SW 1271 (cell line): ENCODE measurements at regions not wholly inside any gene's neighbourhood (a gene's known extent, or its start where the extent isn't known, plus 50 kb on each side); places are given as distances from the start of the nearest gene placed in this dataset.
A peak's percentile ranks its signal among the peaks of the same experiment; 100 is the strongest.
"Not testable (repeated sequence)": the region's sequence is repeated elsewhere in the genome, so short reads cannot be mapped to it uniquely, and the experiment has no call there.

Experiments
- DNase-seq, 2 experiments: peaks; one replicate each; lab custom pipeline; 2025; lab: John Stamatoyannopoulos, UW

DNA sequence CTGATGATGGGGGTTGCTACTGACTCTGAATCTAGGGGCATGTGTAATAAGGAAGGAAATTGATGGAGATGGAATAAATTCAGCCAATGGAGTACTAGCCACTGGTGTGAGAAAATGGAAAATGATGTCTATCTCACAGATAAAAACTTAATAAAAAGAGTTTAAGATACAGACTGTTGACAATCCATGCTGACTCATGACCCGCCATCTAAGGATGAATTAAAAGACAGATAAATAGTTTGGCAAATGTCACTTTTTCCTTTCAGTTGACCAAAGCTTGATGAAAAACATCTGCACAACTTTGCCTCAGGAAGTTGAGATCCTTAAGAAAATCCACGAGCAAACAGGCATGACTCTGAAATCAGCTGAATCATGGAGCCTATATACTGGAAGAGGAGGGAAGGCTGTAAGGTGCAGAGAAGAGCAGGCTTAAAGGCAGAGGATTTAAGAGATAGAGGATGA is 82.6 kb upstream of the BMP5 start:
- DNase-seq: no peak

DNA sequence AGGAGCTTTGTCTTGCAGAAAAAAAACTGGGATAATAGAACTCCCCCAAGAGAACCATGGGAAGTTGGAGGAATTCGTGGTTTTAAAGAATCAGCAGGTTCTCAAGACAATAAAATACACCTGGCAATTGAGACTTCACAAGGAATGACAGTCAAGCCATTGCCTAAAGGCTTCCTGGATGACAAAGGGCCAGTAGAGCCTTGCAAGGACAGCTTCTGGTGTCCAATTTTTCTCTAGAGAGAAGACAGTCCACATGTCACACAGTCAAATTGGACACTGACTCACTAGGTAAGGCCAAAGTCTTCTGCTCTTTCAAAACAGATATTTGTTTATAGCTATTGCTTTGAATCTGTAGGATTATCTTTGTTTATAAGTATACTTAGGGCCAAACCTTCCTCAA is 80.3 kb upstream of the BMP5 start:
- no peak for DNase-seq

DNA sequence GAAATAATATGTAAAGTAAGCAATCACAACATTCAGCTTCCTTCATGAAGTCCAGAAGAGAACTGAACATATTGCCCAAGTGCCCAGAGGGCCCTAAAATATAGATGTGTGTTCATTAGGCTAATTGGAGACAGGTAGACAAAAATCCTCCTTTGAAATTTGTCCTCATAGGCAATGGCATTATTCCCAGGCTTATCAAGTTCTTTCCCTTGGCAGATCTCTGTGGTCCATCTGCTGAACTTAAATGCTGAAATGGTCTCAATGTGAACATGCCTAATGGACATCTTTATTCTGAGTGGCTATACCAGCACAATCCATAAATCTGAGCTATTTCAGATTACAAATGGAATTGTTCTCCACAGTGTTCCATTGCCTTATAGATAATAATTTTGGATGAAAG is 79.0 kb upstream of the BMP5 start:
- no peak for DNase-seq

- DNase-seq: peak in 1 of 2 experiments; percentile 25
Observed at GRCh38 chr6:55953335-55953734, 77.9 kb upstream of the BMP5 start.

- no peak for DNase-seq
Observed at GRCh38 chr6:55950071-55950814, 74.9 kb upstream of the BMP5 start.

- DNase-seq: no peak
Observed at GRCh38 chr6:55943329-55943728, 67.9 kb upstream of the BMP5 start.

DNA sequence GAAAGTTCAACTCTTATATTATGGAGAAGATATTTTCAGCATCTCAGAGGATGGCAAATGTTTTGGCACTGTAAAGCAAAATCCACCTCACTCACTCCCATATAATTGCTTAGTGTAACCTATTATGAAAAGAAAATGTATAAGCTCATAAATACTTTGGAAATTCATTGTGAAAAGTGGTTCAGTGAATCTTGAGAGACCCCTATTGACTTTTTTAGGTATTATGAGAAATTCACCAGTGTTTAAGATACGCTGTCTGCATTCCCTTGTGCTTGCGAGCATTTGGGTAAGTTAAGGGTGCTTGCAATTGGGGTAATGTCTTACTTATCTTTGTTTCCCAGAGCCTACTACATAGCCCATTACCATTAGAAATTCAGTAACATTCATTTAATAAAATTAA is 66.3 kb upstream of the BMP5 start:
- DNase-seq: peak in 1 of 2 experiments; percentile 4

DNA sequence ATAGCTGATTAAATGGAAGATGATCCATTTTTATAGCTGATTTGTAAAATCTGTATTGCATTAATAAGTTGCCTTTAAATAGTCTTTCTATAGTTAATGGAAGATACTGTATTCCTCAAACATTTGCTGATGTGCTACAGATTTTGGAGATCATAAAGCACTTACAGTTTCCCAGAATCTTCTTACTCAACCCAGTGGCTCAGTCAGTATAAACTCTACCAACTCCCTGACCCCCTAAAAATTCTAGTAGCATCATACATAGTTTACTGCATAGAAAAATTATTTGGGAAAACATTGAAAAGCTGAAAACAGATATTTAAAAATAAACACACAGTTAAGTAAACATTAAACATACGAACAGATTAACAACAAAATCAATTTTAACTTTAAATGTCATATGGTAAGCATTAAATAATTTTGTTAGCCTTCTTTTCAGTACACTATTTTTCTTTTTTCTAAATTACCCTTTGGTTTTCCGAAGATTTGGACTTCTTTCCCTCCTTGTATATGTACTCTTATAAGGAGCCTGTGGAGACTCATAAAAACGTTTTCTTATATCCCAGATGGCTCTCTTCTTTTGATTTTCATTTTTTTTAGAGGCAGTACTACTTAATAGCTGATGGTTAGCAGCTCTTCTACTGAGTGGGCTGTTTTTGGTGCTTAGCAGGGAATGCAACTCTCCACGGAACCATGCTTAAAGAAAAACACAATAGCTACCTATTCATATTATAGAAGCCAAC is 62.7 kb upstream of the BMP5 start:
- no peak for DNase-seq

DNA sequence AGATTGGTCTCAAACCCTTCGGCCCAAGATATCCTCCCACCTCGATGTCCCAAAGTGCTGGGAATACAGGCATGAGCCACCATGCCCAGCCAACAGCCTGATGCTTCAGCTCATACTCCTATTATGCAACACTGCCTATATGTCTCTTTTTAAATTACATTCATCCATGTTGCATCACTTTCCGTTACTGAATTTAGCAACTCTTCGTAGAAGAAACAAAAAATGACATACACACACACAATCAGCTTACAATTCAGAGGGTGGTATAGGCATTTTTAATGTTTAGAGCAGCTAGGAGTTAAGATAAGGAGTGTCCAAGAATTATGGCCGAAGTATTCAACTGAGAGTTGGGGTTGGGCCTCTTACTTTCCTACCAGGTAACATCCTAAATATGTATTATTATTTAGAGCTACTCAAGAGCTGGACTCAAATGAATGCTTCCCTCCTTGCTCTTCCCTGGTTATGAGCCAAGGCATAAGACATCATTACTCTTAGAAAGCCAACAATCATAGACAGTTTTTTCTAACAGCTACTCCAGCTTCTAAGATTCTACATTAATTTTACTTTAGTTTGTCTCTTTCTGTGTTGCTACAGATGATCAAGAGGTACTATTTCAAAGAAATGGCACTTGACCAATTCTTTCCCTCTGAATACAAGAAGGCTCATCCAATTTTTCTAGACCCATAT is 62.0 kb upstream of the BMP5 start:
- no peak for DNase-seq

GRCh38 chr6:55931101-55931500 is 55.7 kb upstream of the BMP5 start:
- DNase-seq: no peak

- not testable (repeated sequence) for DNase-seq
Observed at GRCh38 chr6:55927713-55928112, 52.3 kb upstream of the BMP5 start.

GRCh38 chr6:55925292-55925691 is 49.9 kb upstream of the BMP5 start:
- DNase-seq: peak in 1 of 2 experiments; percentile 72
